Endothelial cell of umbilical vein (primary cell): ENCODE measurements at regions not wholly inside any gene's neighbourhood (a gene's known extent, or its start where the extent isn't known, plus 50 kb on each side); places are given as distances from the start of the nearest gene placed in this dataset.

Experiments used
- CTCF ChIP-seq, 2 donors: IDR thresholded peaks; 1 replicate in 1 of 2; 2 replicates in 1 of 2; pipeline ENCODE4 v1.5.1; 2011; ENCODE audit warnings: low read length in 2 of 2, mild to moderate bottlenecking in 2 of 2, moderate library complexity in 2 of 2, control low read depth in 1 of 2, inconsistent platforms in 1 of 2, low read depth in 1 of 2; ENCODE audit not compliant: insufficient read depth in 1 of 2; ENCODE audit errors: extremely low read depth in 1 of 2
- EZH2 ChIP-seq: IDR thresholded peaks from 2 replicates; pipeline ENCODE4 v1.6.1; 2012; ENCODE audit warnings: borderline replicate concordance, low read depth, mild to moderate bottlenecking, moderate library complexity, low read length, inconsistent platforms; ENCODE audit not compliant: severe bottlenecking
- FOS ChIP-seq: IDR thresholded peaks from 2 replicates; pipeline ENCODE4 v1.6.1; 2011; ENCODE audit warnings: mild to moderate bottlenecking, low read length, moderate library complexity, borderline replicate concordance; ENCODE audit not compliant: insufficient read depth
- GATA2 ChIP-seq: IDR thresholded peaks from 2 replicates; pipeline ENCODE4 v1.7.0; 2011; ENCODE audit warnings: low read depth, mild to moderate bottlenecking, moderate library complexity, mixed read lengths, low read length; ENCODE audit not compliant: insufficient read length, insufficient read depth
- MYC ChIP-seq: IDR thresholded peaks from one replicate; pipeline ENCODE4 v1.6.1; 2011; ENCODE audit warnings: mild to moderate bottlenecking, low read depth, low read length
- POLR2A ChIP-seq: IDR thresholded peaks from 2 replicates; pipeline ENCODE4 v1.6.1; 2012; ENCODE audit warnings: low read depth, mild to moderate bottlenecking, control low read depth, low read length
- POLR2AphosphoS5 ChIP-seq: IDR thresholded peaks from 2 replicates; pipeline ENCODE4 v1.6.1; 2012; ENCODE audit warnings: low read depth, mild to moderate bottlenecking, control low read depth, low read length, moderate library complexity; ENCODE audit not compliant: insufficient read depth

DNA sequence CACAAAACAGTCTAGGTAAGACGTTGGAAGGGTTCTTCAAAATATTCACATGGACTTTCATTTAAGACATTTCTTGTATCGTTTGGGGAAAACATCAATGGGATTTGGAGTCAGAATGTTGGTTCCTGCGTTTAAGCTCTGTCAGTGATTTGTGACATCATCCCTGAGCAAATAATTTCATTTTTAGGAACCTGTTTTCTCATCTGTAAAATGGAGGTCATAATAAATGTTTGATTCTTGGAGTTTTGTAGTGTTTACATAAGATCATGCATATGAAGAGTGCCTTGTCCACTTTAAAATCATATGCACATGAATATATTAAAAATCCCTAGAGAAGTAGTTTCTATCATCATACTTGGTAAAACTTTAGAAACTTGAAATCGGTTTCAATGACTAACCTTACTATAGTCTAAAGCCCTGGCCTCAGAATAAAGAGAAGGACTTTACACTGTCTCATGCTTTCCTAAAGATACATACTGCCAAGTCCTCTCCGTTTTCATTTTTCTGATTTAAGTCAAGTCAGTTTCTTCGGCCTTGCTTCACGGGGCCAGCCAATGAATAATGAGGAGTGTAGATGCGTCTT, 178.4 kb downstream of the ADSS2 start:
- TF ChIP-seq POLR2AphosphoS5 = no peak
- TF ChIP-seq CTCF (IDR thresholded peaks at IDR 0.05; ENCODE audit: extremely low read depth in 1 of 2, insufficient read depth in 1 of 2, low read depth in 1 of 2, low read length in 2 of 2) = no peak
- TF ChIP-seq POLR2A = no peak
- TF ChIP-seq MYC = no peak
- TF ChIP-seq FOS = no peak
- TF ChIP-seq EZH2 = no peak
- no peak for TF ChIP-seq GATA2
